Fibroblast of lung (primary cell): ENCODE measurements at regions not wholly inside any gene's neighbourhood (a gene's known extent, or its start where the extent isn't known, plus 50 kb on each side); places are given as distances from the start of the nearest gene placed in this dataset.
A peak's percentile ranks its signal among the peaks of the same experiment; 100 is the strongest.

Experiments
- DNase-seq, 2 donors: peaks; one replicate each; pipeline versions ENCODE4 v3.0.0 to v3.0.0-alpha.2; 2010; ENCODE audit warnings: low read depth in 2 of 2
- H2AFZ ChIP-seq: 2 replicates; pipeline ENCODE4 v1.5.1; 2012; ENCODE audit warnings: low read length, control low read depth, inconsistent platforms
- H3K27ac ChIP-seq: 2 replicates; pipeline ENCODE4 v1.5.1; 2011; ENCODE audit warnings: low read length, control low read depth; ENCODE audit not compliant: insufficient read depth
- H3K27me3 ChIP-seq: 2 replicates; pipeline ENCODE4 v1.5.1; 2011; ENCODE audit warnings: mild to moderate bottlenecking, low read length; ENCODE audit not compliant: control insufficient read depth, insufficient read depth
- H3K36me3 ChIP-seq: 2 replicates; pipeline ENCODE4 v1.5.1; 2011; ENCODE audit warnings: low read length; ENCODE audit not compliant: control insufficient read depth, insufficient read depth
- H3K4me1 ChIP-seq: 2 replicates; pipeline ENCODE4 v1.5.1; 2011; ENCODE audit warnings: low read length; ENCODE audit not compliant: control insufficient read depth, insufficient read depth; ENCODE audit errors: extremely low read depth
- H3K4me2 ChIP-seq: 2 replicates; pipeline ENCODE4 v1.5.1; 2011; ENCODE audit warnings: low read length, control low read depth; ENCODE audit not compliant: insufficient read depth; ENCODE audit errors: extremely low read depth
- H3K4me3 ChIP-seq, 4 experiments: fragments of 200-600 bp in 1 of 4; sonication (generic) in 1 of 4; replicated peaks in 1 of 4; 2 replicates each; pipeline ENCODE4 v1.5.1; 2011 to 2016; ENCODE audit warnings: low read length in 4 of 4, low read depth in 3 of 4, mild to moderate bottlenecking in 3 of 4, control low read depth in 2 of 4, inconsistent platforms in 1 of 4, mixed read lengths in 1 of 4; ENCODE audit not compliant: insufficient read depth in 1 of 4; ENCODE audit errors: control extremely low read depth in 1 of 4
- H3K79me2 ChIP-seq: 2 replicates; pipeline ENCODE4 v1.5.1; 2012; ENCODE audit warnings: mild to moderate bottlenecking, low read length, inconsistent platforms; ENCODE audit not compliant: control insufficient read depth, insufficient read depth
- H3K9ac ChIP-seq: 2 replicates; pipeline ENCODE4 v1.5.1; 2011; ENCODE audit warnings: mild to moderate bottlenecking, low read length, control low read depth; ENCODE audit not compliant: insufficient read depth
- H3K9me3 ChIP-seq: 2 replicates; pipeline ENCODE4 v1.5.1; 2012; ENCODE audit warnings: low read depth, low read length; ENCODE audit not compliant: control insufficient read depth, insufficient read depth
- H4K20me1 ChIP-seq: 2 replicates; pipeline ENCODE4 v1.5.1; 2011; ENCODE audit warnings: low read length; ENCODE audit not compliant: control insufficient read depth, insufficient read depth; ENCODE audit errors: extremely low read depth
- EZH2 ChIP-seq: IDR thresholded peaks from 2 replicates; pipeline ENCODE4 v1.5.1; 2012; ENCODE audit warnings: low read length, control low read depth, mild to moderate bottlenecking; ENCODE audit errors: missing control alignments
- TF ChIP-seq, protein P1 (sequence below), 2 donors: IDR thresholded peaks in 1 of 2; conservative IDR thresholded peaks in 1 of 2; 1 replicate in 1 of 2; 2 replicates in 1 of 2; pipeline ENCODE4 v1.5.1; 2011 to 2012; ENCODE audit warnings: low read length in 2 of 2, control low read depth in 1 of 2, inconsistent platforms in 1 of 2, low read depth in 1 of 2, mild to moderate bottlenecking in 1 of 2

DNA sequence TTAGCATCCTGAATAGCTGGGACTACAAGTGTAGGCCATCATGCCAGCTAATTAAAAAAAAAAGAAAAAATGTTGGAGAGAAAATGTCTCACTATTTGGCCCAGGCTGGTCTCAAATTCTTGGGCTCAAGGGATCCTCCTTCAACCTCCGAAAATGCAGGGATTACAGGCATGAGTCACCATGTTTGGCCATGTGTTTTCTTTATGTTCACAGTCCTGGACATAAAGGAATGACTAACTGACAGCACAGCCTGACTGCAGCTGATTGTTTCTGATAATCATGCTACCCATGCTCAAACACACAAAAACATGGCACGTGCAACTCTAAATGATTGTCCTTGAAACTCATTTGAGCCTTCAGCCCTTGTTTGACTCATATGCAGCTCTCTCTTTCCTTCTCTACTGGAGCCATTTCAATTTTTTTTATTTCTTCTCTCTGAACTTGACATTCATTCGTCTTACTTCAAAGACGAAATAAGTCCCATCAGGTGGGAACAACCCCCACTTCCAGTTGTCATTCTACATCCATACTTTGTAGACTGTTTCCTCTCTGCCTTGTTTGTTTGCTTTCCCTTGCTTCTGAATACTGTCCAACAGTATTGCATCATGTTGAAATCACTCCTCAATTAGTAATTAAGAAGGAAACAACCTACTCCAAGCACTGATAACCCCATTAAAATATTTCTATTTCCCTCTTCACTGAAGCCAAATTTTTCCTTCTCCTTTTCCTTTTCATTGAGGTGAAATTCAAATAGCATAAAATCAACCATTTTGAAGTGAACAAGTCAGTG lies 413.0 kb downstream of the BMP2 start:
- no peaks in the 10 kb centered on the region for H3K9me3 ChIP-seq
- no peaks in the 10 kb centered on the region for H4K20me1 ChIP-seq
- no peak overlapping the region for H3K27ac ChIP-seq
- H2AFZ ChIP-seq = no peak overlapping the region
- TF ChIP-seq EZH2 = no peak
- TF ChIP-seq, protein P1, sequence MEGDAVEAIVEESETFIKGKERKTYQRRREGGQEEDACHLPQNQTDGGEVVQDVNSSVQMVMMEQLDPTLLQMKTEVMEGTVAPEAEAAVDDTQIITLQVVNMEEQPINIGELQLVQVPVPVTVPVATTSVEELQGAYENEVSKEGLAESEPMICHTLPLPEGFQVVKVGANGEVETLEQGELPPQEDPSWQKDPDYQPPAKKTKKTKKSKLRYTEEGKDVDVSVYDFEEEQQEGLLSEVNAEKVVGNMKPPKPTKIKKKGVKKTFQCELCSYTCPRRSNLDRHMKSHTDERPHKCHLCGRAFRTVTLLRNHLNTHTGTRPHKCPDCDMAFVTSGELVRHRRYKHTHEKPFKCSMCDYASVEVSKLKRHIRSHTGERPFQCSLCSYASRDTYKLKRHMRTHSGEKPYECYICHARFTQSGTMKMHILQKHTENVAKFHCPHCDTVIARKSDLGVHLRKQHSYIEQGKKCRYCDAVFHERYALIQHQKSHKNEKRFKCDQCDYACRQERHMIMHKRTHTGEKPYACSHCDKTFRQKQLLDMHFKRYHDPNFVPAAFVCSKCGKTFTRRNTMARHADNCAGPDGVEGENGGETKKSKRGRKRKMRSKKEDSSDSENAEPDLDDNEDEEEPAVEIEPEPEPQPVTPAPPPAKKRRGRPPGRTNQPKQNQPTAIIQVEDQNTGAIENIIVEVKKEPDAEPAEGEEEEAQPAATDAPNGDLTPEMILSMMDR (conservative IDR thresholded peaks at IDR 0.05 in 1 of 2, IDR thresholded peaks at IDR 0.05 in 1 of 2; ENCODE audit: low read depth in 1 of 2, low read length in 2 of 2) = no peak
- H3K36me3 ChIP-seq = no peaks in the 10 kb centered on the region
- H3K4me1 ChIP-seq = no peaks in the 10 kb centered on the region
- H3K9ac ChIP-seq = no peak overlapping the region
- H3K27me3 ChIP-seq = no peaks in the 10 kb centered on the region
- no peak overlapping the region for H3K4me2 ChIP-seq
- H3K4me3 ChIP-seq = no peak overlapping the region
- no peaks in the 10 kb centered on the region for H3K79me2 ChIP-seq
- DNase-seq = peak; percentile 19 to 27

DNA sequence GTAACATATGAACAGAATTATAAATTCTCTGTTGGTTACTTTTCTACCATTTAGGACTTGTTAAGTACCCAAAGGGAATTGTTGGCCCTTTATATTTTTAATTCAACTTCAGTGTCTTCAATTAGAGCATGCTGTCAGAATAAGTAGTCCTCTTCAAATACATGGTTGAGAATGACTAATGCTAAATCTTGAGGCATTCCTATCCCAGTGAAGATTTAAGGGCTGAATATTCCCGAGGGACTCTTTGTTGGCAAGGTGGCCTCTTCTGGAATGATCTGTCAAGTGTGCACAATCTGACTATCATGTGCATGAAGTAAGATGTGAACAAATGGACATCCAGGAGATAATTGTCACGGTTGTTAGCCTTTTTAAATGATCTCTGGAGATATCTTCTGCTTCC lies 421.7 kb downstream of the BMP2 start:
- no peak for TF ChIP-seq EZH2
- TF ChIP-seq, protein P1 (conservative IDR thresholded peaks at IDR 0.05 in 1 of 2, IDR thresholded peaks at IDR 0.05 in 1 of 2; ENCODE audit: low read depth in 1 of 2, low read length in 2 of 2) = no peak

DNA sequence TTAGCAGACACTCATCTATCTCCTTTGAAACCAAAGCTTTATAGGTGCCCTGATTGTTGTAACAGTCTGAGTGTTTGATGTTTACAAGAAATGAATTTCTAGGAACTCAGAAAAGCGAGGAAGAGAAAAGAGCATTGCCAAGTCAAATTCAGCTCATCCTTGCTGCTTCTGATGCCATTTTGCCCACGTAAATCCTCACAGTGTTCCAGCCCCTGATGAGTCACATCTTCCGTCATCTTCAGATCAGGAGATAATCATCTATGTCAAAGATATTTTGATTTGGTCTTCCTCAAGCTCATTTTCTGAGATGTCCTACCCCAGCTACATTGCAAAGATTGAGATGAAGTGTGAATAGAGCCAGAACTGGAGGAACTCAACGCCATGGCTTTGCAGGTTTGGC lies 426.2 kb downstream of the BMP2 start:
- Histone ChIP-seq H4K20me1 (no peaks in the 10 kb centered on the region), H3K4me2 (no peak overlapping the region), H3K4me3 (no peak overlapping the region), H3K4me1 (no peaks in the 10 kb centered on the region), H3K27me3 (no peaks in the 10 kb centered on the region), H3K79me2 (no peaks in the 10 kb centered on the region), H3K27ac (no peak overlapping the region), H3K36me3 (no peaks in the 10 kb centered on the region), H3K9me3 (no peaks in the 10 kb centered on the region), H3K9ac (no peak overlapping the region), H2AFZ (no peak overlapping the region)
- no peak for DNase-seq
- no peak for TF ChIP-seq EZH2
- TF ChIP-seq, protein P1 (conservative IDR thresholded peaks at IDR 0.05 in 1 of 2, IDR thresholded peaks at IDR 0.05 in 1 of 2; ENCODE audit: low read depth in 1 of 2, low read length in 2 of 2) = no peak

More for the DNA sequence above, 421.7 kb downstream of the BMP2 start:
- Histone ChIP-seq H2AFZ (no peak overlapping the region), H3K9ac (no peak overlapping the region), H3K4me1 (no peaks in the 10 kb centered on the region), H3K4me3 (no peak overlapping the region), H3K27ac (no peak overlapping the region), H3K4me2 (no peak overlapping the region), H3K79me2 (no peaks in the 10 kb centered on the region), H3K36me3 (no peaks in the 10 kb centered on the region), H3K9me3 (no peaks in the 10 kb centered on the region), H3K27me3 (no peaks in the 10 kb centered on the region), H4K20me1 (no peaks in the 10 kb centered on the region)
- no peak for DNase-seq
